ENCODE measurements at regions not wholly inside any gene's neighbourhood (a gene's known extent, or its start where the extent isn't known, plus 50 kb on each side); places are given as distances from the start of the nearest gene placed in this dataset.

DNA sequence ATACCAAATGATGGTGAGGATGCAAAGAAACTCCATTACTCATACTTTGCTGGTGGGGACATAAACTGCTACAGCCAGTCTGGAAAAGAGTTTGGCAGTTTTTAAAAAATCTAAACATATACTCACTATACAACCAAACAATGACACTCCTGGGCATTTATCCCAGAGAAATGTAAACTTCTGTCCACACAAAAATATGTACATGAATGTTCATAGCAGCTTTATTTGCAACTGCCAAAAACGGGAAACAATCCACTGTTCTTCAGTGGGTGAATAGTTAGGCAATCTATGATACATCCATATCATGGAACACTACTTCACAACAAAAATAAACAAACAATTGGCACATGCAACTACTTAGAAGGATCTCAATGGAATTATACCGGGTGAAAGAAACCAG is 276.4 kb upstream of the SP8 start:
- POLR2A ChIA-PET: no interaction called here
- dilution Hi-C loops (cut with MboI; ENCODE audit: extremely low pct_ligation_motif_present, low sequenced_read_pairs): no loop called here

GRCh38 chr7:21064698-21065648 is 278.3 kb upstream of the SP8 start:
- Histone ChIP-seq H3K27ac (ENCODE audit: insufficient read depth, low read depth, low read length) (no peak overlapping the region), H3K79me2 (ENCODE audit: control insufficient read depth, insufficient read depth, low read length) (no peaks in the 10 kb centered on the region), H3K27me3 (ENCODE audit: control insufficient read depth in 2 of 2, insufficient read depth in 2 of 2, low read length in 2 of 2) (no peaks in the 10 kb centered on the region), H2AFZ (ENCODE audit: low read depth, low read length) (no peak overlapping the region), H3K4me1 (ENCODE audit: control insufficient read depth, extremely low read depth, insufficient read depth, low read length) (no peaks in the 10 kb centered on the region), H3K4me2 (ENCODE audit: insufficient read depth, low read length) (no peak overlapping the region), H3K9me1 (replicated peaks; ENCODE audit: control insufficient read depth, extremely low read depth, insufficient read depth, low read length) (no peaks in the 10 kb centered on the region), H4K20me1 (replicated peaks; ENCODE audit: control insufficient read depth, extremely low read depth, insufficient read depth, low read length) (no peaks in the 10 kb centered on the region), H3K36me3 (ENCODE audit: control insufficient read depth in 2 of 2, extremely low read depth in 1 of 2, insufficient read depth in 2 of 2, low read length in 2 of 2) (no peaks in the 10 kb centered on the region), H3K9me3 (replicated peaks; ENCODE audit: control insufficient read depth, insufficient read depth, low read length) (no peaks in the 10 kb centered on the region), H3K9ac (replicated peaks; ENCODE audit: extremely low read depth, insufficient read depth, low read length) (no peak overlapping the region), H3K4me3 (replicated peaks in 1 of 3; ENCODE audit: insufficient read depth in 1 of 3, low read depth in 1 of 3, low read length in 3 of 3) (no peak overlapping the region)
- dilution Hi-C loops (cut with MboI; ENCODE audit: extremely low pct_ligation_motif_present, low sequenced_read_pairs) (no loop called here), intact Hi-C loops (cut with micrococcal nuclease) (no loop called here)
- TF ChIP-seq GATA2 (IDR thresholded peaks at IDR 0.05; ENCODE audit: insufficient read depth, insufficient read length, low read depth, low read length) (no peak), CTCF (IDR thresholded peaks at IDR 0.05; ENCODE audit: extremely low read depth in 1 of 2, insufficient read depth in 1 of 2, low read depth in 1 of 2, low read length in 2 of 2) (no peak), MAX (IDR thresholded peaks at IDR 0.05; ENCODE audit: insufficient read depth, insufficient read length) (no peak), FOS (IDR thresholded peaks at IDR 0.05; ENCODE audit: borderline replicate concordance, insufficient read depth, low read length) (no peak), POLR2A (IDR thresholded peaks at IDR 0.05; ENCODE audit: low read depth, low read length) (no peak), MYC (IDR thresholded peaks at IDR 0.05; ENCODE audit: low read depth, low read length) (no peak), JUN (IDR thresholded peaks at IDR 0.05; ENCODE audit: borderline replicate concordance, insufficient read depth, insufficient read length, low read depth) (no peak)
- no peak for FAIRE-seq
- no peak for DNase-seq (ENCODE audit: low read depth, low spot score)
- POLR2A ChIA-PET: no interaction called here
- CTCF ChIA-PET: no interaction called here
- no TSS peak for BruUV-seq (replicated peaks)

More for the DNA sequence above, 276.4 kb upstream of the SP8 start:
- H4K20me1 ChIP-seq (replicated peaks; ENCODE audit: control insufficient read depth, extremely low read depth, insufficient read depth, low read length): no peaks in the 10 kb centered on the region
- no TSS peak for BruUV-seq (replicated peaks)
- FAIRE-seq: no peak
- H3K36me3 ChIP-seq (ENCODE audit: control insufficient read depth in 2 of 2, extremely low read depth in 1 of 2, insufficient read depth in 2 of 2, low read length in 2 of 2): no peaks in the 10 kb centered on the region
- H3K4me1 ChIP-seq (ENCODE audit: control insufficient read depth, extremely low read depth, insufficient read depth, low read length): no peaks in the 10 kb centered on the region
- no peak overlapping the region for H3K4me2 ChIP-seq (ENCODE audit: insufficient read depth, low read length)
- H3K9me1 ChIP-seq (replicated peaks; ENCODE audit: control insufficient read depth, extremely low read depth, insufficient read depth, low read length): no peaks in the 10 kb centered on the region
- no peak overlapping the region for H3K9ac ChIP-seq (replicated peaks; ENCODE audit: extremely low read depth, insufficient read depth, low read length)
- no peak overlapping the region for H3K4me3 ChIP-seq (replicated peaks in 1 of 3; ENCODE audit: insufficient read depth in 1 of 3, low read depth in 1 of 3, low read length in 3 of 3)
- no peaks in the 10 kb centered on the region for H3K79me2 ChIP-seq (ENCODE audit: control insufficient read depth, insufficient read depth, low read length)
- intact Hi-C loops (cut with micrococcal nuclease): no loop called here
- H3K27me3 ChIP-seq (ENCODE audit: control insufficient read depth in 2 of 2, insufficient read depth in 2 of 2, low read length in 2 of 2): no peaks in the 10 kb centered on the region
- H3K9me3 ChIP-seq (replicated peaks; ENCODE audit: control insufficient read depth, insufficient read depth, low read length): no peaks in the 10 kb centered on the region
- no peak overlapping the region for H2AFZ ChIP-seq (ENCODE audit: low read depth, low read length)
- CTCF ChIA-PET: interaction anchor here (2.1 kb wide), 1 partner anchor 9 kb away, joined by 6 read pairs; no protein-coding TSS in a partner anchor
- no peak overlapping the region for H3K27ac ChIP-seq (ENCODE audit: insufficient read depth, low read depth, low read length)
- DNase-seq (ENCODE audit: low read depth, low spot score): no peak
- no peak for TF ChIP-seq JUN (IDR thresholded peaks at IDR 0.05; ENCODE audit: borderline replicate concordance, insufficient read depth, insufficient read length, low read depth)
- no peak for TF ChIP-seq POLR2A (IDR thresholded peaks at IDR 0.05; ENCODE audit: low read depth, low read length)

All from endothelial cell of umbilical vein (primary cell).